ENCODE measurements at regions not wholly inside any gene's neighbourhood (a gene's known extent, or its start where the extent isn't known, plus 50 kb on each side); places are given as distances from the start of the nearest gene placed in this dataset.

DNA sequence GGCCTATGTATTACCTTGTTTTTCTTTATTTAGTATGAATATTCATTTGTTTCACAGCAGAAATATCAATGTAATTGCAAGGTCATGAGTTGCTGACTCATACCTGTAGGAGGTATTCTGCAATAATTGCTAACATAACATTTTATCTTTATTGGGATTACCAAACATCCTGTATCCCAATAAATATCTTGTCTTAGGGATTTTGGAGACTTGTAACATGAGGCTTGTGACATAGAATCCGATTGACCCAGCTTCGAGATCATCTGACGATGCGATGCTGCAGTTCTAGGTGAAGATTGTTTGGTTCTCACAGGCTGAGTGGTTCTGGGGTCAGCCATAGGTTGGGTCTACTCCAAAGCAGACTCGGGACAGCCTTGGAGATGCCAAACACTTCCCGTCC, 133.4 kb upstream of the RND3 start:
- Mint-ChIP-seq H3K27me3 (no peaks in the 10 kb centered on the region), H3K27ac (no peak overlapping the region), H3K4me1 (no peaks in the 10 kb centered on the region), H3K4me3 (no peak overlapping the region), H3K9me3 (no peaks in the 10 kb centered on the region), H3K36me3 (ENCODE audit: low read depth) (no peaks in the 10 kb centered on the region)
- POLR2A ChIA-PET, result no interaction called here
- DNase-seq, result no peak
- CTCF ChIA-PET, result no interaction called here

- H3K36me3 Mint-ChIP-seq (ENCODE audit: low read depth), result no peaks in the 10 kb centered on the region
- no peak for DNase-seq
- no peaks in the 10 kb centered on the region for H3K27me3 Mint-ChIP-seq
- H3K4me3 Mint-ChIP-seq, result no peak overlapping the region
- POLR2A ChIA-PET, result no interaction called here
- H3K4me1 Mint-ChIP-seq, result no peaks in the 10 kb centered on the region
- CTCF ChIA-PET, result no interaction called here
- H3K27ac Mint-ChIP-seq, result no peak overlapping the region
- no peaks in the 10 kb centered on the region for H3K9me3 Mint-ChIP-seq
Observed at GRCh38 chr2:150620416-150620815, 132.9 kb upstream of the RND3 start.

DNA sequence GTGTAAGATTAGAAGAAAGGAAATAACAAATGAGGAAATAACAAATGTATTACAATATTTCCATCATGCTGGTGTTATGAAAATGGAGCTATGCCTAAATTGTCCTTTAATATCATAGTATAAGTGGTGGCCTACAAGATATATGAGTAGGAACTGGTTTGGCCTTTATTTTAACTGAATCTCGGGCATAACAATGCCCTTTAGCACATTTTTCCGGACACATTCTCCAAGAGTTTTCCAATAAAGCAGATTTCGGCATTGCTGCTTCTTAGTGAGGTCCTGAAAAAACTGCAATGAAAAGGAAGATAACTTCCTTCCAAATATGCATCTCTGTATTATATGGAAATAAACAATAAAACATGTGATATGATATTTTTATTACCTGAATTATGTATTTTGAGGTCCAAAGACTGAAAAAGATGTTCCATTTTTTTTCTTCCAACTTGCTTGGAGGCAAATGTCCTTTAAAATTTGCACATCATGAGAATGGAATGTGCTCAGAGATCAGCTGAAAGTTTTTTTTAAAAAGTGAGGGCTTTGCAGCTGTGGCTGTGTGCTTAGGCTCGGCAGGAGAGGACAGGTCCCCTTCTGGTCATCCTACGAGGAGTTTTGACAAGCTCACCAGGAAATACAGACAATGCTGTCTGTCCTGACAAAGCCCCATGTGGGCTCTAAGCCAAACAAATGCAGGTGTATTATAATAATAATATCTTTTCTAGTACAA, 132.3 kb upstream of the RND3 start:
- no peaks in the 10 kb centered on the region for H3K27me3 Mint-ChIP-seq
- no peaks in the 10 kb centered on the region for H3K4me1 Mint-ChIP-seq
- ChIA-PET POLR2A (no interaction called here), CTCF (no interaction called here)
- no peaks in the 10 kb centered on the region for H3K36me3 Mint-ChIP-seq (ENCODE audit: low read depth)
- H3K27ac Mint-ChIP-seq, result no peak overlapping the region
- no peak for DNase-seq
- H3K9me3 Mint-ChIP-seq, result no peaks in the 10 kb centered on the region
- no peak overlapping the region for H3K4me3 Mint-ChIP-seq

DNA sequence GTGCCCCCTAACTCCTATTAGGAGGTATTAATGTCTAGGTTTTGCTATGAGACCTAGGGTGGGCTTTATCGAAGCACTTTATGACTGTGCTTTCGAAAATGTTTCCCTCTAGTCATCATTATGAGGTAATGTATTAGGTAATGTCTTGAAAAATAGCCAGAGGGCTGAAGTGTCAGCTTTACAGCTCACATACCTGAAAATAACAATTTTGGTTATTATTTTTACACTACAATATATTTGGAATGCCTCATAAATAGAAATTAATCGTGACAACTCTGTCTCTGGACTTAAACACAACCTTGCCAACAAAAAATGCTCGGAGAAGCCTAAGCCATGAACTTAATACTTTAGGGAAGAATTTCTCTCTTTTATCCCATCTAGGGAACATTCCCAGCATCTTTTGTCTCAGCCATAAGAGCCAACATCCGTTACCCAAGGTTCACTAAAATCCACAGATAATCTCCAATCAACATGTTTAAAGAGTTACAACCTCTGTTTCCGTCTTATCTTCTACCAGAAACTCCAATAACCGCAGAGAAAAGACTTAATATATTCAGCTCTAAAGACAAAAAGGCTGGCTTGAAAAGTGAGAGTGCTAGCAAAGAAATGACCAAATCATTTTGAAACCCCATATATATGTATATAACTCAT, 130.9 kb upstream of the RND3 start:
- no peak overlapping the region for H3K4me3 Mint-ChIP-seq
- H3K4me1 Mint-ChIP-seq, result no peaks in the 10 kb centered on the region
- H3K36me3 Mint-ChIP-seq (ENCODE audit: low read depth), result no peaks in the 10 kb centered on the region
- H3K27me3 Mint-ChIP-seq, result no peaks in the 10 kb centered on the region
- H3K9me3 Mint-ChIP-seq, result no peaks in the 10 kb centered on the region
- ChIA-PET POLR2A (no interaction called here), CTCF (no interaction called here)
- DNase-seq, result no peak
- H3K27ac Mint-ChIP-seq, result no peak overlapping the region

- CTCF ChIA-PET, result interaction anchor here (0.9 kb wide), 1 partner anchor 21 kb away, joined by 3 read pairs; no protein-coding TSS in a partner anchor
- Mint-ChIP-seq H3K9me3 (no peaks in the 10 kb centered on the region), H3K27me3 (no peaks in the 10 kb centered on the region), H3K27ac (no peak overlapping the region), H3K4me3 (no peak overlapping the region), H3K4me1 (no peaks in the 10 kb centered on the region), H3K36me3 (ENCODE audit: low read depth) (no peaks in the 10 kb centered on the region)
- POLR2A ChIA-PET, result no interaction called here
- no peak for DNase-seq
Observed at GRCh38 chr2:150617351-150617978, 130.0 kb upstream of the RND3 start.

- no peaks in the 10 kb centered on the region for H3K4me1 Mint-ChIP-seq
- ChIA-PET POLR2A (no interaction called here), CTCF (no interaction called here)
- H3K4me3 Mint-ChIP-seq, result no peak overlapping the region
- no peaks in the 10 kb centered on the region for H3K9me3 Mint-ChIP-seq
- H3K27ac Mint-ChIP-seq, result no peak overlapping the region
- no peak for DNase-seq
- no peaks in the 10 kb centered on the region for H3K36me3 Mint-ChIP-seq (ENCODE audit: low read depth)
- no peaks in the 10 kb centered on the region for H3K27me3 Mint-ChIP-seq
Observed at GRCh38 chr2:150612957-150613710, 125.7 kb upstream of the RND3 start.

GRCh38 chr2:150610670-150611279, 123.3 kb upstream of the RND3 start:
- CTCF ChIA-PET, result no interaction called here
- Mint-ChIP-seq H3K27me3 (no peaks in the 10 kb centered on the region), H3K36me3 (ENCODE audit: low read depth) (no peaks in the 10 kb centered on the region), H3K4me1 (no peaks in the 10 kb centered on the region), H3K4me3 (no peak overlapping the region), H3K9me3 (no peaks in the 10 kb centered on the region), H3K27ac (no peak overlapping the region)
- DNase-seq, result no peak
- POLR2A ChIA-PET, result no interaction called here

DNA sequence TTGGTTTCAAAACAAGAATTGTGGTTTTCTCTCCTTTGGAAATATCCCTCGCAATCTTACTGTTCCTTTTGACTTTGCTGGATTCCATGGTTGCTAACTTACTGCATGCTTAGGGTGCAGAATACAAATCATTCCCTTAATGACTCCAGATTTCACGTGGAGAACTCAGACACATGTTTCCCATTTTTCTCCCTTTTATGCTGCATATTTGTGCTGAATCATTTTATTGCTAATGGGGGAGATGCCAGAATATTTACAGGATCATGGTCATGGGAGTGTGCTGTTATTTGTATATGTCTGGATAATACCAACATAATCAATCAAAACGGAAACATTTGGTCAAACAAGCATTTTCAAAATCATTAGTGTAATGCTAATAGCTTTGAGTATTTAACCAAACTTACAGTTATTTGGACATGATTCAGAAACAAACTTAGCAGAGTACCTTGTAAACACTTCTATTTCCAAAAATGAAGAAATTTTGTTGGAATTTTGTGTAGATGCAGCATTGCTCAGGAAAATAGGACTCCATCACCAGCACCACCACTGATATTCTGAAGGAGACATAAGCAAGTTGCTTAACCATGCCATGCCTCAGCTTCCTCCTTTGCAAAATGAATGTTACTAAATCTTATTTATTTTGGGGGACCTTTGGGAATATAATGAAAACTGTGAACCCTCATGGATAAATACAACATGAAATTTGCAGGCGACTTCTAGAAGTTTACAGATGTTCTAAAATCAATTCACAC, 122.5 kb upstream of the RND3 start:
- DNase-seq, result no peak
- no peak overlapping the region for H3K4me3 Mint-ChIP-seq
- no peak overlapping the region for H3K27ac Mint-ChIP-seq
- no peaks in the 10 kb centered on the region for H3K27me3 Mint-ChIP-seq
- no peaks in the 10 kb centered on the region for H3K4me1 Mint-ChIP-seq
- ChIA-PET POLR2A (no interaction called here), CTCF (no interaction called here)
- no peaks in the 10 kb centered on the region for H3K9me3 Mint-ChIP-seq
- H3K36me3 Mint-ChIP-seq (ENCODE audit: low read depth), result no peaks in the 10 kb centered on the region

GRCh38 chr2:150608341-150608740, 120.9 kb upstream of the RND3 start:
- ChIA-PET POLR2A (no interaction called here), CTCF (no interaction called here)
- Mint-ChIP-seq H3K9me3 (no peaks in the 10 kb centered on the region), H3K4me3 (no peak overlapping the region), H3K27ac (no peak overlapping the region), H3K36me3 (ENCODE audit: low read depth) (no peaks in the 10 kb centered on the region), H3K4me1 (no peaks in the 10 kb centered on the region), H3K27me3 (no peaks in the 10 kb centered on the region)
- DNase-seq, result no peak

GRCh38 chr2:150607390-150607811, 119.9 kb upstream of the RND3 start:
- ChIA-PET POLR2A (no interaction called here), CTCF (no interaction called here)
- DNase-seq, result no peak
- no peaks in the 10 kb centered on the region for H3K27me3 Mint-ChIP-seq
- H3K4me1 Mint-ChIP-seq, result no peaks in the 10 kb centered on the region
- H3K9me3 Mint-ChIP-seq, result no peaks in the 10 kb centered on the region
- no peak overlapping the region for H3K4me3 Mint-ChIP-seq
- no peak overlapping the region for H3K27ac Mint-ChIP-seq
- no peaks in the 10 kb centered on the region for H3K36me3 Mint-ChIP-seq (ENCODE audit: low read depth)

GRCh38 chr2:150606380-150607060, 119.1 kb upstream of the RND3 start:
- ChIA-PET POLR2A (no interaction called here), CTCF (interaction anchor here (0.6 kb wide), 1 partner anchor 32 kb away, joined by 3 read pairs; no protein-coding TSS in a partner anchor)
- Mint-ChIP-seq H3K27me3 (no peaks in the 10 kb centered on the region), H3K27ac (no peak overlapping the region), H3K4me1 (no peaks in the 10 kb centered on the region), H3K9me3 (no peaks in the 10 kb centered on the region), H3K36me3 (ENCODE audit: low read depth) (no peaks in the 10 kb centered on the region), H3K4me3 (no peak overlapping the region)
- DNase-seq, result no peak

GRCh38 chr2:150605664-150606063, 118.2 kb upstream of the RND3 start:
- no peak overlapping the region for H3K4me3 Mint-ChIP-seq
- H3K9me3 Mint-ChIP-seq, result no peaks in the 10 kb centered on the region
- no peak for DNase-seq
- CTCF ChIA-PET, result no interaction called here
- no peaks in the 10 kb centered on the region for H3K36me3 Mint-ChIP-seq (ENCODE audit: low read depth)
- no peaks in the 10 kb centered on the region for H3K4me1 Mint-ChIP-seq
- no peaks in the 10 kb centered on the region for H3K27me3 Mint-ChIP-seq
- no peak overlapping the region for H3K27ac Mint-ChIP-seq
- POLR2A ChIA-PET, result no interaction called here

Data from activated CD4-positive, alpha-beta T cell treated with anti-CD3 and anti-CD28 coated beads, Interleukin-2, amount 10 ng/mL, durations not matched to agents 7 days and 5 days (primary cell).